Retina (tissue), 1 donor: ENCODE measurements at regions not wholly inside any gene's neighbourhood (a gene's known extent, or its start where the extent isn't known, plus 50 kb on each side); places are given as distances from the start of the nearest gene placed in this dataset.
"Not testable (repeated sequence)": the region's sequence is repeated elsewhere in the genome, so short reads cannot be mapped to it uniquely, and the experiment has no call there.

Experiments used
- DNase-seq: peaks from one replicate; pipeline ENCODE4 v3.0.0-alpha.2; 2016

DNA sequence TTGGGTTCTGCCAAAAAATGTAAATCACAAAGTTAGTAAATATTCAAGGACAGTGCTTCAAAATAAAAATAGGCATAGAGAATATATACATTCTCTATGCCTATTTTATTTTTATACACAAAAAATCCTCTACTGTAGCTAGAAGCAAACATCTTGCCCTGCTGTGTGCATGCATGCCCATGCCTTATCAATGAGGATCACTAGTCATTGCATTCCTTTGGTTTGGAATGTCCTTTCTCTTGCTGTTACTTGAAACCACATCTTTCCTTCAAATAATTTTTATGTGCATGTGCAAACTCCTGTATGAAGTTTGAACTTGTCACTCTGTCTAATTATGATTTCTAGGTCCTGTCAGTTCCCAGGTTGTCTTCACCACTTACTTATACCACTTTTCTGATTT lies 278.9 kb upstream of the IZUMO3 start:
- no peak for DNase-seq

DNA sequence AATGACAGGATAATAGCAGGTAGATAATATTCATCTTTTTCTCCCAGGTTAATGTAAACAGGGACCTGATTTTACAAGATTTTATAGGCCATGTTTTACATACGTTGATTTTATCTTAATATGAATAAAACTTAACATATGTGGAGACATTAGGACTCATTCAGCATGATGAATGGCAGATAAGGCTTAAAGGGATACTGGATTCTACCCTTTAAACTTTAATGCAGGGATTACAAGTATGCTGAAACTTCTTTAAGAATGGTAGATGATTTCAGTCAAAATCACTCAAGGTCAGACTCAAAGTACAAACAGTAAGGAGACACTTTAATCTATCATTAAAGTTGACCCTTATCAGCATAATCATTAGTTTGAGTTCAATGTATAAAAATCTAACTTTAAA lies 274.5 kb upstream of the IZUMO3 start:
- no peak for DNase-seq

DNA sequence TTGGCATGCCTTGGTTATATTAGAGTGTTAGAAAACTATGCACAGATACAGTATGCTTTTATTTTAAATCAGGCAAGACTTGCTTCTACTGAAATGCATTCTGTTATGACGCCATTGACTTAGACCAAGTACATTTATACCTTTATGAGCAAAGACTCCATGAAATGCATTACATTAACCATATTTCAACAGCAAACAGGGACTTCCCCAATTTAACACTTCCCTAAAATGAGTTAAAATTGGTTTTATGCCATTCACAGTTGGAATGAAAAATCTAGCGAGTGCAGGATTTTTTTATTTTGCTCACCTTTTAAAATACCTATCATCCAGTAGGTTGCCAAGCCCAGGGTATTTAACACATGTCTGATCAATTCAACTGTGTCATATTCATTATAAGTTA lies 272.1 kb upstream of the IZUMO3 start:
- DNase-seq: no peak

DNA sequence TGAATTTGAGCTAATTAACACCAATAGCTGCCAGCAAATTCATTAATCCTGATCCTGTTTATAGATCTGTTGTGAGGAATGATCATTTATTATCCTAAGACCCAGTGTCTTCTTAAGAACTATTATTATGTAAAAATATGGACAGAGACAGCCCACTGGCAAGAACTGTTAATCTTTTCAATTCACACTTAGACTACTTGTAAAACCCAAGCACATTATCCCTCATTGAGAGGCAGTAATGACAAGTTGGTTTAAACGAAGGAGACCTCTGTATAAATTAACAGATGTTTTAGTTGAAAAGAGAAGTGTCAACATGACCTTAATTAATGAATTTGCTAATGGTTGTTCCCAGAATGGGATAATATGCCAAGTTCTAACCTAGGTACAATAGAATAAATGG lies 270.3 kb upstream of the IZUMO3 start:
- DNase-seq: no peak

DNA sequence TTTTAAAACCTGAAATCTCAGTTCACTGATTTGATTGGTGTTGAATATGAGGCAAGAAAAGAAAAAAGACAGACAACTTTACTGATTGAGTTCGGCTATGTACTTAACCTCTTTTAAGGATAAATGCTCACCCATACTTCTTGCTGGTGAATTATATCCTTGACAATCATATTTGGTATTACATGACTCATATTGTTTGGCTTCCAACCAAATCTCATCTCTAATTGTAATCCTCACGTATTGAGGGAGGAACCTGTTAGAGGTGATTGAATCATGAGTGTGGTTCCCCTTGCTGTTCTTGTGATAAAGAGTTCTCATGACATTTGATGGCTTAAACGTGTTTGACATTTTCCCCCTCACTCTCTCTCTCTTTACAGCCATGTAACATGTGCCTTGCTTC lies 255.6 kb upstream of the IZUMO3 start:
- no peak for DNase-seq

DNA sequence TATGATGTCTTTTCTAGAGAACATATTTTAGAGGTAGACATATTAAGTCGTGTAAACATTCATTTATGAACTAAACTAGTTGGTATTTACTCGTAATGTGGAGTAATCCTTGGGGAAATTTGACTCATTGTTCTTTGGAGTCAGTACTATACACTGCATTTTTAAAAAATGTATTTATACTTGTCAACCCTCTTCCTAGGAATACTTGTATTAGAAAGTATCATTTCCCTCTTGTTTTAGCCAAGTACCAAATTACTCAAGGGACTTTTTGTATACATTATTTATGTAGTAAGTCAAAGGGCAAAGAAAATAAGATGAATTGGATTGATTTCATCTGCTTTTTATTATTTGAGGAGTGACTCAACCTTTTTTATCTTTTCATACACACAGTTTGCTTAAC lies 248.1 kb upstream of the IZUMO3 start:
- DNase-seq: no peak

DNA sequence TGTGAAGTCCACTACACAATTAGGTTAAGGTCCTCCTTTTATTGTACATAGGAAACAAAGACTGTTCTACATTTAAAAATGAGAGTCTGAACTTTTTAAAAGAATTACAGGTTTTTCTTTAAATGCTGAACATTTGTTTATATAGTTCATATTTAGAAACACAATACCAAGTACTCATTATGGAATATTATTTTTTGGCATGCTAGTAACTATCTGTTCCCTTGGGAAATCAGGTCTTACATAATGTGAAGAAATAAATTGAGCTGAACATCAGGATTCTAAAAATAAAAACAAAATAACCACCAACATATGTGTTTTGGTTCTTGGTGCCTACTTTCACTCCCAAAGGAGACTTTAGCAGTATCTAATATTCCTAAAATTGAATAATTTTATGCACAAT lies 230.5 kb upstream of the IZUMO3 start:
- no peak for DNase-seq

DNA sequence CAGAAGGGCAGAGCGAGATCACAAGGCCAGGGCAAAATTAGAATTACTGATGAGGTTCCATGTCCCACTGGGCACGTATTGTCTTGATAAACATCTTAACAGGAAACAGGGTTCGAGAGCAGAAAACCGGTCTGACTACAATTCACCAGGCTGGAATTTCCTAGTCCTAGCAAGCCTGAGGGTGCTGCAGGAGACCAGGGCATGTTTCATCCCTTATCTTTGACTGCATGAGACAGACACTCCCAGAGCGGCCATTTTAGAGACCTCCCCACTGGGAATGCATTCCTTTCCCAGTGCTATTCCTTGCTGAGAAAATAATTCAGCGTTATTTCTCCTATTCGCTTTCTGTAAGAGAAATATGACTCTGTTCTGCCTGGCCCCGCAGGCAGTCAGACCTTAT lies 228.5 kb upstream of the IZUMO3 start:
- DNase-seq: peak; percentile 3

DNA sequence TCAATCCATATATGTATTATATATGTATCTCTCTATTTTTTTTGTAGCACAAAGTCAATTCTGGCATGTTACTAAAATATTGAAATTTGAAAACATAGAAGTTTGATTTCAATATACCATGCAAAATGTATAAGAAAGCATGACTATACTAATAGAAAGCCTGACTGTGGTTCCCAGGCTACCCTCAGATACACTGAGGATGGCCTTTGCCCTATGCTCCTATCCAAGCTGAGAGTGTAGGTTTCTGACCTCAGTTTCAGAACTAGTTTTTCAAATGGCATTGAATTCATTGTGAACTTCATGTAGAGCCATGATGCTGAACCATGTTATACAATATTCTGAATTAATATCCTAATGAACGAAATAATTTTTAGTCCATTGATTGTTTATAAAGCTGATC lies 220.4 kb upstream of the IZUMO3 start:
- no peak for DNase-seq

DNA sequence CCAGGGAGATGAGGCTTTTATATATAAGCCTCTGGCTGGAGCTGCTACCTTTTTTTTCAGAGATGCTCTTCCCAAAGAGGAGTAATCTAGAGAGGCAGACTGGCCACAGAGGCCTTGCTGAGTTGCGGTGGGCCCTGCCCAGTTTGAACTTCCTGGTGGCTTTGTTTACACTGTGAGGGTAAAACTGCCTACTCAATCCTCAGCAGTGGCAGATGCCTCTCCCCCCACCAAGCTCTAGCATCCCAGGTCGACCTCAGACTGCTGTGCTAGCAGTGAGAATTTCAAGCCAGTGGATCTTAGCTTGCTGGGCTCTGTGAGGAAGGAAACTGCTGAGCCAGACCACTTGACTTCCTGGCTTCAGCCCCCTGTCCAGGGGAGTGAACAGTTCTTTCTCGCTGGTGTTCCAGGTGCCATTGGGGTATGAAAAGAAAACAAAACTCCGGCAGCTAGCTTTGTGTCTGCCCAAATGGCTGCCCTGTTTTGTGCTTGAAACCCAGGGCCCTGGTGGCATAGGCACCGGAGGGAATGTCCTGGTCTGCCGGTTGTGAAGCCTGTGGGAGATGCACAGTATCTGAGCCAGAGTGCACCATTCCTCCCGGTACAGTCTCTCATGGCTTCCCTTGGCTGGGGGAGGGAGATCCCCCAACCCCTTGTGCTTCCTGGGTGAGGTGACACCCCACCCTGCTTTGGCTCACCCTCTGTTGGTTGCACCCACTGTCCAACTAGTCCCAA lies 219.5 kb upstream of the IZUMO3 start:
- no peak for DNase-seq

DNA sequence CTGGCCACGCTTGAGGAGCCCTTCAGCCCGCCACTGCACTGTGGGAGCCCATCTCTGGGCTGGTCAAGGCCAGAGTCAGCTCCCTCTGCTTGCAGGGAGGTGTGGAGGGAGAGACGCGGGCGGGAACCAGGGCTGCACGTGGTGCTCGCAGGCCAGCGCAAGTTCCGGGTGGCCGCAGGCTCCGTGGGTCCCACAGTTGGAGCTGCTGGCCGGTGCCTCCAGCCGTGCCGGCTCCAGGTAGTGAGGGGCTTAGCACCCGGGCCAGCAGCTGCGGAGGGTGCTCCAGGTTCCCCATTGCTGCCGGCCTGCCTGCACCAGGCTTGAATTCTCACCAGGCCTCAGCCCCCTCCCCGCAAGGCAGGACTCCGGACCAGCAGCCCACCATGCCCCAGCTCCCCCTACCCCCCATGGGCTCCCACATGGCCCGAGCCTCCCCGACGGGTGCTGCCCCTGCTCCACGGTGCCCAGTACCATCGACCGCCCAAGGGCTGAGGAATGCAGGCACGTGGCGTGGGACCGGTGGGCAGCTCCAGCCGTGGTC lies 192.8 kb upstream of the IZUMO3 start:
- no peak for DNase-seq

DNA sequence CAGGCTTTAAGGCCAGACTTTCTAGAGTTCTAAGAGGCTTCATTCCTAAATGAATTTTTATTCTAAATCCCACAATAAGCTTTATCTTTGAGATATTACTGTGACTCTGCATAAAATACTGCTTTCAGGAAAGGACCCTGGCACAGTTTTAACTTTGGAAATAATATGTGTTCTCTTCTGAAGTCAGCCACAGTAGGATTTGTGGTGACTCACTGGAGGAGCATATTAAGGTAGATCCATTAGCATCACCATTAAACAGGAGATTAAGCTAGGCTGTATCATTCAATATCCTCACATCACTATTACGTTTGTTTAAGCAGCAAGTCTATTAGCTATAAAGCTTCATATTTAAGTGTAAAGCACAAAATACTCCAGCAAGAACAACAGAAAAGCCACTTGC lies 186.1 kb upstream of the IZUMO3 start:
- no peak for DNase-seq

DNA sequence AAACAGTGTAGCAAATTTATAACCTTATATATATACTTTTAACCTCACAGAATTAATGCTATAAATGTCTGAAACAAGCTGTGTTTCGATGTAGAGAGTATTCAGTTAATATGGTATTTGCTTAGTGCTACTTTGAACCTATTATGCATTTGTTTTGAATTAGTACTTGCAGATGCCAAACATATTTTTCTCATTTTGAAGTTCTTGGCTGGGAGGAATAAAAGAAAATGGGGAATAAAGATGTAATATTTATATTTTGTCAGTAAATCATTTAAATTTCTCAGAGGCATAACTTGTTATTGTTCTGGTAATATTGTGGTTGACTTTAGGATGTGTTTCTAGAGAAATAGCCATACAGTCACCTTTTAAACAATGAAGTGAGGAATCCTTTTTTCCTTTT lies 175.9 kb upstream of the IZUMO3 start:
- no peak for DNase-seq

DNA sequence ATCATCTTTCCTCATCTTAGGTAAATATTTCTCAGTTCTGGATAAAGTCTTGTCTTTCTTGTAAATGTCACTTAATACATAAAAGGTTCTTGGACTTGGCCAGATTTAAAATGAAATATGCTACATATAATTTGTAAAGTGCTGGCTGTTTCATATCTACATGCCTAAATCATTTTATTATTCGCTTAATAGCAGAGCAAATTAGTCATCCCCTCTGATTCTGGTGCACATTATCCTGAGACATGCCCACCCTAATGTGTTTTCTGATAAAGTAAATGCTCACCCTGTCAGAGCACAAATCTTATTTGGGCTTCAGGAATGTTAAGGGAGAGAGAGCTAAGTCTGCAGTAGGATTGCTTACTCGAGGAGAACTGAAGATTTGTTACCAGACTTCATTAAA lies 166.5 kb upstream of the IZUMO3 start:
- DNase-seq: no peak

DNA sequence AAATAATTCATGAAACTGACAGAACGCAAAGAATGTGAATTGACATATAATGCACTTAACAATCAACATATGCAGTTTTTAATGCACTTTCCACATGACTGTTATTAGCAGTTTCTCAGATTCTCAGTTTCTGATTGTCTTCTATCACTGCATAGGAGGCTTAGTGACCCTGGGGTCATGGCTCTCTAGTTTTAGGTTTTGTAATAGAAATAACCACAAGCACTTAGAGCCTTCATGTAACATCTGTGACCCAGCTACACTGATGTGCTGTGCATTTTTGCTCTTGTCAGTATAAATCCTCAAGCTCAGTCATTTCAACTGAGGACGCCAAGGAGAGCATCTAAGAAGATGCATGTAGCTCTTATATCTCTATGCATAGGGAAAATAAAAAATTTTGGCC lies 163.1 kb upstream of the IZUMO3 start:
- peak; percentile 26 for DNase-seq

DNA sequence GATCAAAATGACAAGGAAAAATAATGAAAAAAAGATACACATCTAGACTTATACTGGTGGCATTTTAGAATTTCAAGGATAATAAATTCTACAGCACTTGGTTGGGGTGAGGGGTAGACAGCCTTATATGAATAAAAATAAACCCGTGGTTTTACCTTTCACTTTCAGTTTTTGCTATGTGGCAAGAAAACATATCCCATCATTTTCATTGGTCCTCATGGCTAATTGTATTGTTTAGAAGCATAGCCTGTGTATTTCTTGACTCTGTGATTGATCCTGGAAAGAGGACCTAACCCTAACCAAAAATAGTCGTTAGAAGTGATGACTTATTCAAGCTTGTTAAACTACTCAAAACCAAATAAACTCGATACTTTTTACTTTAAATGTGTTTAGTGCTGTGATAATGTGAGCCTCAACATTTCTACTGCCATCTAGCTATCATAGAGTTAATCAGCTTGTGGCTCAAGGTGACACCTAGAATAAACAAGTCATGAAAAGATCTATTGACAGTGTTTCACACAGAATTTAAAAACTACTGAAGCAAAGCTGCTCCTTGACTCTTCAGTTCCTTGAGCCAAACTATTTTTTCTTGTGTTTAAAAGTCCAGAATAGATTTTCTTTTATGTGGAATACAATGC lies 153.3 kb upstream of the IZUMO3 start:
- DNase-seq: no peak

DNA sequence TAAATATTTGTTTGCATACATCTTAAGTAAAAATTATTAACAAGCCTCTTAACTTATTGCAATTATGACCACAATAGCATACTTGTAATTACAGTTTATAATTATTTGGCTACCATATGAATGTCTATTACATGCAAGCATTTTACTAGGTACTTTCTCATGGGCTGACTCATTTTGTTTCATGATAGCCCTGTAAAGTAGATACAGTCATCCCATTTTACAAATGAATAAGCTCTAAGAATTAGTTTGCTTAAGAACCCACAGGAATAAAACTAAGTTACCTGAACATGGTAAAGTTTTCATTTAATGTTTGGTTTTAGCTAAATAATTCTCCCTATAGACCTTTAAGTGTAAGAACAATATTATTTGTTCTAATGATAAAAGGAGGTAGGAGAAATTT lies 126.6 kb upstream of the IZUMO3 start:
- DNase-seq: no peak

DNA sequence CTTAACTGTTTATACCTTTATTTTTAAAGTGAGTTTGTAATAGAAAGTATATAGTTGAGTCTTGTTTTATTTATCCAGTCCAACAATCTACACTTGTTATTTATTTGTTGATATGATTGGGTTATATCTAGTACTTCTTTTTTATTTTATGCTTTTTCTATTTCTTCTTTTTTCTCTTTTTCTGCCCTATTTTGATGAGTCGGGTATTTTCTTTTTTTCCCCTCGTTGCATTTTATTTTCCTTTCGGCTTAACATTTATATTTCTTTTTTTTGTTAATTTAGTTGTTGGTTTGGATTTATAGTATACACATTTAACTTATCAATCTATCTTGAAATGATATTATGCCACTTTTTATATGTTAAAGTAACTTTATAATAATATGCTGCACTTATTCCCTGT lies 111.7 kb upstream of the IZUMO3 start:
- no peak for DNase-seq

DNA sequence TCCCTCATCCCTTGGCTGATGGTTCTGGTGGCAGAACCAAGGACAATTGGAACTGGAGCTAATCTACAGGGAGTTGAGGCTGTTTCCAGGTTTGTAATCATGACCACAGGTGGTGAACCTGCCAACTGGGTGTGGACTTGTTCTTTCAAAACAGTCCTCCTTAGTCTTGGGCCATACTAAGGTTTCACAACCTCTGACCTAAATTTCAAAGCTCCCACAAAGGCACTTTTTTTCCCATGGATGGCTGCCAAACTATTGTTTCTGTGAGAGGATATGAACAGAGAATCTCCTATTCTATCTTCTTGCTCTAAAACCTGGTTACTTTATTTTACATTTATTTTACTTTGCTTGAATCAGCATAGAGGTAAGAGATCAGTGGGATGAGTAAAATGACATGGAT lies 106.5 kb upstream of the IZUMO3 start:
- no peak for DNase-seq

DNA sequence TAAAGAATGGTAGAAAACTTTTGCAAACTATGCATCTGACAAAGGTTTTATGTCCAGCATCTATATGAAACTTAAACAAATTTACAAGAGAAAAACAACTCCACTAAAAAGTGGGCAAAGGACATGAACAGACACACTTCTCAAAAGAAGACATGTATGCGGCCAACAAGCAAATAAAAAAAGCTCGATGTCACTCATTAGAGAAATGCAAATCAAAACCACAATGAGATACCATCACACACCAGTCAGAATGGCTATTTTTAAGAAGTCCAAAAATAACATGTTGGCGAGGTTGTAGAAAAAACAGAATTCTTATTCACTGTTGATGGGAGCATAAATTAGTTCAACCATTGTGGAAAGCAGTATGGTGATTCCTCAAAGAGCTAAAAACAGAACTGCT lies 83.1 kb upstream of the IZUMO3 start:
- not testable (repeated sequence) for DNase-seq

DNA sequence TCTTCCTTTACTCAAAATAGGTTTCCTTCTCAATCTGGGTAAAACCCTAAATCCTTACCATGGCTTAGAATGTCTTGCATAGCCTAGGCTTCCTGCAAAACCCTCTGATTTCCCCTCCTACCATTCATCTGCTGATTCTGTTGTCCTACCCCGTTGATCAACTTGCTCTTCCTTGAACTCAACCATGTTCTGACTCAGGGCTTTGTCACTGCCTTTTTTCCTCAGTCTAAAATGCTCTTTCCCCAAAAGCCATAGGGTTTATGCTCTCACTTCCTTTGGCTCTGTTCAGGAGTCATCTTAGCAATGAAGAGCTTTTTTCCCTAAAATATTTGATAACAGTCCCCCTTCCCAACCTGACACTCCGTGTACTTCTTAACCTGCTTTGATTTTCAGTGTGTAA lies 79.4 kb upstream of the IZUMO3 start:
- no peak for DNase-seq

DNA sequence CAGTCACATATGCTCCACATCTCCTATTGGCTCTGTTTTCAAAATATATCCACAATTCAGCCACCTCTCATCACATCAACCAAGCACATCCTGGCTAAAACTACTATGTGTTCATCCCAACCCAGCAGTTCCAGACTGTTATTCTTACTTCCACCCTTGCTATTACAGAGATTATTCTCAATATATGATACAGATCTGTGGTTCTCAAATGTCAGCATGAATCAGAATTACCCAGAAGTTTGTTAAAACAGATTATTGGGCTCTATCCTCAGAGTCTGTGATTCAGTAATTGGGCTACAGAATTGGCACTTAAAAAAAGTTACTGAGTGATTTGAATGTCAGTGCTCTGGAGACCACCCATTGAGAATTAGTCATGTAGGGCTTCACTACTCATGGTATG lies 78.8 kb upstream of the IZUMO3 start:
- DNase-seq: no peak

DNA sequence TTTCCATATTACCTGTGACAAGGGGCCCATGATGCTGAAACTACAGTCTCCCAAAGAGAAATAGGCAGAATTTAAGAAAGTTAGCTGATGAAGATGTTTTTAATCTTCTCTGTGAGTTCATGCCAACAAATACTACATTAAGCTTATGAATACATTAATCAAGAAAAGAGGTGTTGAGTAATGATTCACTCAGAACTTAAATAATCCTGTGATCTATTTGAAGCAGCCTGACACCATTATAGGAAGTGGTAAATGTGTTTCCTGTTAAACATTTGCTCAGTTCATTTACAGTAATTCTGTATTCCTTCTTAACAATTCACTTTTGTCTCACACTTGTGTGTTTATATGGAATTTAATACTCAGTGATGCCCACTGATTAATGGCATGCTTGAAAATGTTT lies 75.0 kb upstream of the IZUMO3 start:
- no peak for DNase-seq

DNA sequence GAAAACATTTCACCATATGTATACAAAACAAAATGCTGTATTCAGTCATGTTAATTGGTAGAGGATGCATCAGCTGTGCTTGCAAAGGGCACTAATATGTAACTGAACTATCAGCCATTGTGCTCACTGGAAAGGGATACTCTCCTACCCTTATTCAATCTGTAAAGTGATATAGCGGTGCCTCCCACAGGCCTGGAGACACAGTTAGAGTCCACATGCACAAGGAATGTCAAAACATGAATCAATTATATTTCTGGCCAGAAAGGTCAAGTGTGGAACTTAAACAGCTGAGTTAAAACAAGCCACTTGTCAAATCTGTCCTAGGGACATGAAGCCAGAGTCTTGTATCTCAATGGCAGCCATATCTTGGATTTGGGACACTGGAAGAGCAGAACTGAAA lies 71.2 kb upstream of the IZUMO3 start:
- DNase-seq: no peak

DNA sequence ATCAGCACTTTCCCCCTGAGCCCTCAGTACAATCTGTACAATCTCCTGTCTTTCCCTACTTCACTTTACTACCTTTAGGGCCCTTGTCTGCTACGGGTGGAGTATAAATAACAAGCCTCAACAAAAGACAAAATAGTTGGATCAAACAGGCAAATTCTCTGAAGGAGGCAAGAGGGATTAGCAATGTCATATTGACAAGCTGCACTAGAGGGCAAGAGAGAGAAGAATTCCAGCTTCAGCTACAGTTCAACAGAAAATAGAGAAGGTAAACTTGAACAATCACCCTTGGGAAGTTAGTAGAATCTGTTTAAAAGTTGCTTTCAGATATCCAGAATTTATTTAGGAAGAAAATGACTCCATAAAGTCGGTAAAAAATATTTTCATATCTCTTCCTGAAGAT lies 68.4 kb upstream of the IZUMO3 start:
- DNase-seq: no peak
